B cell (primary cell): ENCODE measurements at regions not wholly inside any gene's neighbourhood (a gene's known extent, or its start where the extent isn't known, plus 50 kb on each side); places are given as distances from the start of the nearest gene placed in this dataset.

Experiments
- CTCF ChIP-seq: fragments of 200-600 bp; IDR thresholded peaks from one replicate; pipeline ENCODE4 v1.8.0; 2022; ENCODE audit warnings: antibody characterized with exemption, mild to moderate bottlenecking
- EZH2 ChIP-seq: IDR thresholded peaks from 2 replicates; pipeline ENCODE4 v1.6.1; 2012; ENCODE audit warnings: borderline replicate concordance, low read depth, mild to moderate bottlenecking, moderate library complexity, low read length; ENCODE audit not compliant: insufficient read depth, poor library complexity, severe bottlenecking

- TF ChIP-seq CTCF = no peak
- no peak for TF ChIP-seq EZH2
These were observed 446.6 kb downstream of the SIPA1L2 start for GRCh38 chr1:232183266-232183800.
